Endothelial cell of umbilical vein (primary cell): ENCODE measurements at regions not wholly inside any gene's neighbourhood (a gene's known extent, or its start where the extent isn't known, plus 50 kb on each side); places are given as distances from the start of the nearest gene placed in this dataset.

Experiments used
- BruUV-seq: library from RNA; stranded (reverse); fragments of 400-500 nt; replicated peaks from 2 replicates; lab custom pipeline; 2021; lab: Mats Ljungman, UMichigan
- CTCF ChIA-PET: fragments of 300-600, 350-600 bp; sonication (Branson Sonifier 250); formaldehyde crosslinking; loops from one replicate; lab custom pipeline; 2021; ENCODE audit warnings: antibody characterized with exemption, inconsistent platforms; lab: Charles Lee
- POLR2A ChIA-PET: fragments of 300-600, 350-600 bp; sonication (Branson Sonifier 250); formaldehyde crosslinking; loops from one replicate; lab custom pipeline; 2021; ENCODE audit warnings: antibody characterized with exemption, inconsistent platforms; lab: Charles Lee
- DNase-seq: peaks from one replicate; pipeline ENCODE4 v3.0.0-alpha.2; 2011; ENCODE audit warnings: low read depth, low spot score
- FAIRE-seq: peaks from 2 replicates; lab custom pipeline; 2011; peaks lifted over from hg19 to GRCh38; lab: Jason Lieb, UNC
- H2AFZ ChIP-seq: 2 replicates; pipeline ENCODE4 v1.6.0; 2012; ENCODE audit warnings: low read depth, low read length, control low read depth, inconsistent platforms
- H3K27ac ChIP-seq: 2 replicates; pipeline ENCODE4 v1.5.1; 2011; ENCODE audit warnings: low read depth, mild to moderate bottlenecking, control low read depth, low read length, moderate library complexity; ENCODE audit not compliant: insufficient read depth
- H3K27me3 ChIP-seq, 2 experiments: 2 replicates each; pipeline versions ENCODE4 v1.6.0 to v1.6.1; 2011; ENCODE audit warnings: low read length in 2 of 2, mixed read lengths in 1 of 2; ENCODE audit not compliant: control insufficient read depth in 2 of 2, insufficient read depth in 2 of 2
- H3K36me3 ChIP-seq, 2 experiments: 2 replicates in 1 of 2; 3 replicates in 1 of 2; pipeline ENCODE4 v1.5.1; 2011; ENCODE audit warnings: low read length in 2 of 2, mild to moderate bottlenecking in 1 of 2, moderate library complexity in 1 of 2; ENCODE audit not compliant: control insufficient read depth in 2 of 2, insufficient read depth in 2 of 2; ENCODE audit errors: extremely low read depth in 1 of 2
- H3K4me1 ChIP-seq: 3 replicates; pipeline ENCODE4 v1.5.1; 2011; ENCODE audit warnings: mild to moderate bottlenecking, low read length; ENCODE audit not compliant: control insufficient read depth, insufficient read depth; ENCODE audit errors: extremely low read depth
- H3K4me2 ChIP-seq: 2 replicates; pipeline ENCODE4 v1.6.1; 2011; ENCODE audit warnings: low read length, control low read depth, mixed read lengths; ENCODE audit not compliant: insufficient read depth
- H3K4me3 ChIP-seq, 3 experiments: fragments of 200-600 bp in 1 of 3; sonication (generic), shearing (Covaris generic) in 1 of 3; replicated peaks in 1 of 3; 2 replicates each; pipeline ENCODE4 v1.5.1; 2011 to 2016; ENCODE audit warnings: control low read depth in 3 of 3, low read length in 3 of 3, mild to moderate bottlenecking in 2 of 3, inconsistent platforms in 1 of 3, low read depth in 1 of 3, moderate library complexity in 1 of 3; ENCODE audit not compliant: insufficient read depth in 1 of 3
- H3K79me2 ChIP-seq: 2 replicates; pipeline ENCODE4 v1.6.0; 2012; ENCODE audit warnings: low read length, inconsistent platforms; ENCODE audit not compliant: control insufficient read depth, insufficient read depth
- H3K9ac ChIP-seq: replicated peaks from 2 replicates; pipeline ENCODE3; 2011; ENCODE audit warnings: low read length, control low read depth; ENCODE audit not compliant: insufficient read depth; ENCODE audit errors: extremely low read depth
- H3K9me1 ChIP-seq: replicated peaks from 3 replicates; pipeline ENCODE4 v1.6.0; 2011; ENCODE audit warnings: mild to moderate bottlenecking, low read length; ENCODE audit not compliant: control insufficient read depth, insufficient read depth; ENCODE audit errors: extremely low read depth
- H3K9me3 ChIP-seq: replicated peaks from 2 replicates; pipeline ENCODE4 v1.5.1; 2012; ENCODE audit warnings: low read length, inconsistent platforms; ENCODE audit not compliant: control insufficient read depth, insufficient read depth
- H4K20me1 ChIP-seq: replicated peaks from 2 replicates; pipeline ENCODE3; 2011; ENCODE audit warnings: mild to moderate bottlenecking, low read length; ENCODE audit not compliant: control insufficient read depth, insufficient read depth; ENCODE audit errors: extremely low read depth
- EZH2 ChIP-seq: IDR thresholded peaks from 2 replicates; pipeline ENCODE4 v1.6.1; 2012; ENCODE audit warnings: borderline replicate concordance, low read depth, mild to moderate bottlenecking, moderate library complexity, low read length, inconsistent platforms; ENCODE audit not compliant: severe bottlenecking
- FOS ChIP-seq: IDR thresholded peaks from 2 replicates; pipeline ENCODE4 v1.6.1; 2011; ENCODE audit warnings: mild to moderate bottlenecking, low read length, moderate library complexity, borderline replicate concordance; ENCODE audit not compliant: insufficient read depth
- GATA2 ChIP-seq: IDR thresholded peaks from 2 replicates; pipeline ENCODE4 v1.7.0; 2011; ENCODE audit warnings: low read depth, mild to moderate bottlenecking, moderate library complexity, mixed read lengths, low read length; ENCODE audit not compliant: insufficient read length, insufficient read depth
- JUN ChIP-seq: IDR thresholded peaks from 2 replicates; pipeline ENCODE4 v1.6.1; 2011; ENCODE audit warnings: borderline replicate concordance, low read depth; ENCODE audit not compliant: insufficient read length, insufficient read depth
- MYC ChIP-seq: IDR thresholded peaks from one replicate; pipeline ENCODE4 v1.6.1; 2011; ENCODE audit warnings: mild to moderate bottlenecking, low read depth, low read length
- POLR2A ChIP-seq: IDR thresholded peaks from 2 replicates; pipeline ENCODE4 v1.6.1; 2012; ENCODE audit warnings: low read depth, mild to moderate bottlenecking, control low read depth, low read length
- POLR2AphosphoS5 ChIP-seq: IDR thresholded peaks from 2 replicates; pipeline ENCODE4 v1.6.1; 2012; ENCODE audit warnings: low read depth, mild to moderate bottlenecking, control low read depth, low read length, moderate library complexity; ENCODE audit not compliant: insufficient read depth
- dilution Hi-C: fragments of 300-500 bp; cut with MboI; formaldehyde crosslinking; loops from one replicate; pipeline ENCODE4 v1.15.0; 2019; ENCODE audit warnings: low sequenced_read_pairs; ENCODE audit not compliant: extremely low pct_ligation_motif_present
- intact Hi-C: fragments of 100-400 bp; cut with micrococcal nuclease; formaldehyde crosslinking; loops from one replicate; pipeline ENCODE4 v1.10.0; 2022
- TF ChIP-seq, protein P1 (sequence below): IDR thresholded peaks from 2 replicates; pipeline ENCODE4 v1.6.1; 2011; ENCODE audit not compliant: insufficient read depth, insufficient read length
- TF ChIP-seq, protein P2 (sequence below), 2 donors: IDR thresholded peaks; 1 replicate in 1 of 2; 2 replicates in 1 of 2; pipeline ENCODE4 v1.5.1; 2011; ENCODE audit warnings: low read length in 2 of 2, mild to moderate bottlenecking in 2 of 2, moderate library complexity in 2 of 2, control low read depth in 1 of 2, inconsistent platforms in 1 of 2, low read depth in 1 of 2; ENCODE audit not compliant: insufficient read depth in 1 of 2; ENCODE audit errors: extremely low read depth in 1 of 2

DNA sequence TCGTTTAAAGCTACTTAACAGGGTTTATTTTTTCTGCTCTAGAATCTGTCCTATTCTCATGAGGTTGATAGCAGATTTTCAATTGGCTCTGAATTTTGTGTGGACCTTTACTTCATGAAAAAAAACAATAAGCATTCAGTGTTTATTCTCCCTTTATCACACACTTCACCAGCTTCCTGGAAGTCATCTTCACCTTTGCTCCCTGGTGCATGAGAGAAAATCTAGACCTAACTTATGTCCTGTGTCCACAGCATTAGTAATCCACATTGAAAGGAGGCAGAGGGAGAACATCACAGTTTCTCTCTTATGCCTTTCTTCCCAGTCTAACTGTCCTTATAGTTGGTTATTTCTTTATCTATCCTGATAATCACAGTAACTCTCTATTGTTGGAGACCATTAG, 316.1 kb downstream of the PTH2R start:
- no peak overlapping the region for H3K27ac ChIP-seq
- dilution Hi-C loops (no loop called here), intact Hi-C loops (no loop called here)
- H3K79me2 ChIP-seq = no peaks in the 10 kb centered on the region
- H3K4me3 ChIP-seq = no peak overlapping the region
- CTCF ChIA-PET = no interaction called here
- no peaks in the 10 kb centered on the region for H3K36me3 ChIP-seq
- H3K9ac ChIP-seq = no peak overlapping the region
- H2AFZ ChIP-seq = no peak overlapping the region
- H3K4me2 ChIP-seq = no peak overlapping the region
- H4K20me1 ChIP-seq = no peaks in the 10 kb centered on the region
- POLR2A ChIA-PET = no interaction called here
- no peaks in the 10 kb centered on the region for H3K27me3 ChIP-seq
- peaks cover 5% of the 10 kb centered on the region for H3K9me3 ChIP-seq
- no TSS peak for BruUV-seq
- DNase-seq (no peak), FAIRE-seq (no peak)
- H3K4me1 ChIP-seq = no peaks in the 10 kb centered on the region
- TF ChIP-seq, protein P1, sequence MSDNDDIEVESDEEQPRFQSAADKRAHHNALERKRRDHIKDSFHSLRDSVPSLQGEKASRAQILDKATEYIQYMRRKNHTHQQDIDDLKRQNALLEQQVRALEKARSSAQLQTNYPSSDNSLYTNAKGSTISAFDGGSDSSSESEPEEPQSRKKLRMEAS = no peak
- TF ChIP-seq, protein P2, sequence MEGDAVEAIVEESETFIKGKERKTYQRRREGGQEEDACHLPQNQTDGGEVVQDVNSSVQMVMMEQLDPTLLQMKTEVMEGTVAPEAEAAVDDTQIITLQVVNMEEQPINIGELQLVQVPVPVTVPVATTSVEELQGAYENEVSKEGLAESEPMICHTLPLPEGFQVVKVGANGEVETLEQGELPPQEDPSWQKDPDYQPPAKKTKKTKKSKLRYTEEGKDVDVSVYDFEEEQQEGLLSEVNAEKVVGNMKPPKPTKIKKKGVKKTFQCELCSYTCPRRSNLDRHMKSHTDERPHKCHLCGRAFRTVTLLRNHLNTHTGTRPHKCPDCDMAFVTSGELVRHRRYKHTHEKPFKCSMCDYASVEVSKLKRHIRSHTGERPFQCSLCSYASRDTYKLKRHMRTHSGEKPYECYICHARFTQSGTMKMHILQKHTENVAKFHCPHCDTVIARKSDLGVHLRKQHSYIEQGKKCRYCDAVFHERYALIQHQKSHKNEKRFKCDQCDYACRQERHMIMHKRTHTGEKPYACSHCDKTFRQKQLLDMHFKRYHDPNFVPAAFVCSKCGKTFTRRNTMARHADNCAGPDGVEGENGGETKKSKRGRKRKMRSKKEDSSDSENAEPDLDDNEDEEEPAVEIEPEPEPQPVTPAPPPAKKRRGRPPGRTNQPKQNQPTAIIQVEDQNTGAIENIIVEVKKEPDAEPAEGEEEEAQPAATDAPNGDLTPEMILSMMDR (IDR thresholded peaks at IDR 0.05; ENCODE audit: extremely low read depth in 1 of 2, insufficient read depth in 1 of 2, low read depth in 1 of 2, low read length in 2 of 2) = no peak
- no peak for TF ChIP-seq FOS
- TF ChIP-seq EZH2 = no peak
- TF ChIP-seq POLR2AphosphoS5 = no peak
- TF ChIP-seq MYC = no peak
- no peak for TF ChIP-seq POLR2A
- no peak for TF ChIP-seq JUN
- TF ChIP-seq GATA2 = no peak
- H3K9me1 ChIP-seq = no peaks in the 10 kb centered on the region
